ENCODE measurements at regions not wholly inside any gene's neighbourhood (a gene's known extent, or its start where the extent isn't known, plus 50 kb on each side); places are given as distances from the start of the nearest gene placed in this dataset.

- no peak for DNase-seq (ENCODE audit: low spot score)
These were observed 260.1 kb upstream of the ARID1B start for GRCh38 chr6:156517088-156517487.

DNA sequence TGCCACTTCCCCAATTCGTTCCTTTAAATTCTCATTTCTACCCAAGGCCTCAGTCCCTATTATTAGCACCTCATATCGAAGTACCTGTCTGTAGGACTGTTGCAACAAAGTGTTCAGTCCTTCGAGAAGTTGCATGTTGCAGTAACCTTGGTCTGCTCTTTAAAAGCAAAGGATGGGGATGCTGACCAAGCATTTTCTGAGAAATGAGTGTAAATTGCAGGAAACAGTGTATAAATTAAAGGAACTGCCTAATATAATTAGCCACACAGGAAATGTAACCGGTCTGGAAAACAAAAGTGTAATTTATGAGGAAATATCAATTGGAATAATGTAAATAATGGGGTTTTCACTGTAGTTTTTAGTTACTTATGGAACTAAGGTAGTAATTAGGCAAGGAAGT lies 261.9 kb upstream of the ARID1B start:
- DNase-seq (ENCODE audit: low spot score): no peak

- no peak for DNase-seq (ENCODE audit: low spot score)
These were observed 263.7 kb upstream of the ARID1B start for GRCh38 chr6:156513504-156513903.

GRCh38 chr6:156511570-156511969 lies 265.6 kb upstream of the ARID1B start:
- no peak for DNase-seq (ENCODE audit: low spot score)

- DNase-seq (ENCODE audit: low spot score): no peak
These were observed 266.1 kb upstream of the ARID1B start for GRCh38 chr6:156511051-156511450.

GRCh38 chr6:156510242-156510641 lies 266.9 kb upstream of the ARID1B start:
- no peak for DNase-seq (ENCODE audit: low spot score)

GRCh38 chr6:156509496-156509895 lies 267.7 kb upstream of the ARID1B start:
- no peak for DNase-seq (ENCODE audit: low spot score)

GRCh38 chr6:156508923-156509322 lies 268.3 kb upstream of the ARID1B start:
- DNase-seq (ENCODE audit: low spot score): no peak

- DNase-seq (ENCODE audit: low spot score): no peak
These were observed 269.1 kb upstream of the ARID1B start for GRCh38 chr6:156508126-156508525.

DNA sequence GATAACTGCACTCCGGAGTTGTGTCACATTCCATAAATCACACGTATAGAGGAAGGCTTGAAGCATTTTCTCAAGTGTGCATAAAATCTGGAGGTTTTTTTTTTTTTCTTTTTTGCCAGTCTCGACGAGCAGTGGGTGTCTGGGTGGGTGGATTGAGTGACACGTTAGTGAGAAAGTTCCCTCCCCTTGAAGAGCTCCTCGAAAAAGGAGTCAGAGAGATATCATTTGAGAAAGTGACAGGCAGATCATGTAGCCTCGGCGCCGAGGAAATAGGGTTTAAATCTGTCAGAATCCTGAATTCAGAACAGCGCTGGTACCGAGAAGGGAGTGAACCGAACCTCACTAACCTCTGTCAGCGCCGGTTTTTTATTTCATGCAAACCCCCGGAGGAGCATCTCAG lies 269.5 kb upstream of the ARID1B start:
- no peak for DNase-seq (ENCODE audit: low spot score)

- no peak for DNase-seq (ENCODE audit: low spot score)
These were observed 270.1 kb upstream of the ARID1B start for GRCh38 chr6:156507106-156507505.

DNA sequence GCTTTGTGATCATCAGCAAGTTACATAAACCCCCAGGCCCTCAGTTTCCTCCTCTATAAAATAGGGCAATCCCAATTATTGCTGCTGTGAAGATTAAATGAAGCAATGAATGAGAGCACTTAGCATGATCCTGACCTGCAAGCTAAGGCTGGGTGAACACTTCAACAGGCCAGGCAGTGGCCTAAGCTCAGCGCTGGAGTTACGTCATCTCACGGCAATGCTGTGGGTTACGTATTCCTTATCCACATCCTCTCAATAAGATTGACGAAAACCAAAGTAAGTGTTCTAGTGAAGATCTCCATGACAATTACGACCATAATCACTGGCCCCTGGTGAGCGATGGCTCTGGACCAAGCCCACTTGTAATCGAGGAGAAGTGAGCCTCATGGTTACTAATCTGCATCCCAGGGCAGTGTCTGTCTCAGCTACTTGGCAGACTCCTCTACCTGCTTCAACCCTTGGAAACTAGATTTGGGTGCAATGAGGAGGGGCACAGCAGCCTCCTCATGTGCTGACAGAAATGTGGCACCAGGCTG lies 274.1 kb upstream of the ARID1B start:
- DNase-seq (ENCODE audit: low spot score): no peak

- no peak for DNase-seq (ENCODE audit: low spot score)
These were observed 279.6 kb upstream of the ARID1B start for GRCh38 chr6:156497618-156498017.

- DNase-seq (ENCODE audit: low spot score): no peak
These were observed 289.3 kb upstream of the ARID1B start for GRCh38 chr6:156487877-156488276.

GRCh38 chr6:156485150-156485549 lies 292.0 kb upstream of the ARID1B start:
- no peak for DNase-seq (ENCODE audit: low spot score)

DNA sequence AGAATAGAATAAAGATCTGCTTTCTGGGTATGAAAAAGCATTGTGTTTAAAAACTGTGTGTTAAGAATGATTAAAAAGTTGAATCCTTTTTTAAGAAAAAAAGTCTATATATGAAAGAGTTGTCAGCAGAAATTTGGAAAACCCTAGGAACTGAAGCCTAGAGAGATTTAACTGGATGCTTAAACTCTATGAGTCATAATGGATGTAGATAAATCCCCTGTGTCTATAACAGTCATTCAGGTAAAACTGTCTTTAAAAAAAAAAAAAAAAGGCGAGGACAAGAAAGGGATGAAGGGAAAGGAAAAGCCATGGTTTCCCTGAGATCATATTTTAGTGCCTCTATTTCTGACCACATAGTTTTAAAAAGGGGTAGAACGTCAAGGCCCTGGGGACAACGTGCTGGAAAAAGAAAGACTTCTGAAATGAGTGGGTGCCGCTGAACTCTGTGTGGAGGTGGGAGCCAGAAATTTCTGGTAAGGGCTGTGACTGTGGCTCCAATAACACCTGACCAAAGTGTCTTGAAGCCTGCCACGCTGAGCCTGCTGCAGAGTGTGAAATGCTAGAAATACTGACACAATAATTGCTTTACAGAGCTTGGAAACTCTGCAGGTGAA lies 302.6 kb upstream of the ARID1B start:
- no peak for DNase-seq (ENCODE audit: low spot score)

- DNase-seq (ENCODE audit: low spot score): no peak
These were observed 306.2 kb upstream of the ARID1B start for GRCh38 chr6:156471000-156471399.

GRCh38 chr6:156464100-156464878 lies 312.9 kb upstream of the ARID1B start:
- no peak for DNase-seq (ENCODE audit: low spot score)

DNA sequence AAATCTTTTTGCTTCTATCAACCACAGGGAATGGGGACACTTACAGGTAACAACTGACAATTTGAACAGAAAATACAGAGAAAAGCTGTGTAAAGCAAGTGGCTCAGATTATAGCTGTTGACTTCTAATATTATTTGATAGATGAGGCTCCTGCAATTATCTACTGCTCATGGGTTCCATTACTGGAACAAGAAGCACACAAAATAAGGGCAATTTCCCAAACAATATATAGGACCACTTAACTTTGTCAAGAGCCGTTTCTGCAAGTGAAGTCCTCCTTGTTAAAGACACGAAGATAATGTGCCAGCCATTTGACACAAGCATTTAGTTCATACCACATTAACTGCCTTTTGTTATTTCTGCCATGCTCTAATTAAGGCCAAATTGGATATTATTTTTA lies 315.5 kb upstream of the ARID1B start:
- DNase-seq (ENCODE audit: low spot score): no peak

- no peak for DNase-seq (ENCODE audit: low spot score)
These were observed 319.6 kb upstream of the ARID1B start for GRCh38 chr6:156457601-156458000.

DNA sequence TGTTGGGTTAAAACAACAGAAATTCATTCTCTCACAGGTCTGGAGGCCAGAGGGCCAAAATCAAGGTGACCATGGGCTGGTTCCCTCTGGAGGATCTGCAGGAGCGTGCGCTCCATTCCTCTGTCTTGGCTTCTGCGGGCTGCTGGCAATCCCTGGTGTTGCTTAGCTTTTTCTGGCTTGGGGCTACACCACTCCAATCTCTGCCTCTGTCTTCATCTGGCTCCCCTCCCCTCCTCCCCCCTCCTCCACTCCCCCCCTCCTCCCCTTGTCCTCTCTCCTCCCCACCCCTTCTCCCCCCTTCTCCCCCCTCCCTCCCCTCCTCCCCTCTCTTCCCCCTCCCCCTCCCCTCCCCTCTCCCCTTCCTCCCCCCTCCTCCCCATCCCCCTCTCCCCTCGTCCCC lies 321.3 kb upstream of the ARID1B start:
- DNase-seq (ENCODE audit: low spot score): no peak

DNA sequence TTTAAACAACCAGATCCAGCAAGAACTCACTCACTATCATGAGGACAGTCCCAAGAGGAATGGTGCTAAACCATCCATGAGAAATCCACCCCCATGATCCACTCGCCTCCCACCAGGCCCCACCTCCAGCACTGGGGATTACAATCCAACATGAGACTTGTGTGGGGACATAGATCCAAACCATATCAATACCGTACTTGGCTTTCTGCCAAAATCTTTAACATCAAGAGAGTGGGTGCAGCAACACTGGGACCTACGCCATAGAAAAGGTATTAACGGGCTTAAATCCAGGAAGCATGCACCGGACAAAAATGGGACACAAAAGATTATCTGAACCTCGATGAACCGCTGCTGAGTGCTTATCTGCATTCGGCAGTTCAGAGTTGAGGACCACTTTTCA lies 322.3 kb upstream of the ARID1B start:
- DNase-seq (ENCODE audit: low spot score): no peak

DNA sequence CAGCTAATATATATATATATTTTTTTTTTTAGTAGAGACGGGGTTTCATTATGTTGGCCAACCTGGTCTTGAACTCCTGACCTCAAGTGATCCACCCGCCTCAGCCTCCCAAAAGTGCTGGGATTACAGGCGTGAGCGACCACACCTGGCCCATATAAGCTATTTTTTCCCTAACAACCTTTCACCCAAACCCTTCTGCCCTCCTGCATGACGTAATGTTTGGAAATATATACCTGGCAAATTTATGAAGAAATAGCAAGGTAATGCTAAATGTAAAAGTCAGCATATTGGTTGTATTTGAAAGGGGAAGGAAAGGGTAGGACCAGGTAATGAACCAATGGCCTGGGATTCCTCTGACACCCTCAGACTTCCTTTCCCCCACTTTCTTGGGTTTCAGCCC lies 325.5 kb upstream of the ARID1B start:
- DNase-seq (ENCODE audit: low spot score): no peak

DNA sequence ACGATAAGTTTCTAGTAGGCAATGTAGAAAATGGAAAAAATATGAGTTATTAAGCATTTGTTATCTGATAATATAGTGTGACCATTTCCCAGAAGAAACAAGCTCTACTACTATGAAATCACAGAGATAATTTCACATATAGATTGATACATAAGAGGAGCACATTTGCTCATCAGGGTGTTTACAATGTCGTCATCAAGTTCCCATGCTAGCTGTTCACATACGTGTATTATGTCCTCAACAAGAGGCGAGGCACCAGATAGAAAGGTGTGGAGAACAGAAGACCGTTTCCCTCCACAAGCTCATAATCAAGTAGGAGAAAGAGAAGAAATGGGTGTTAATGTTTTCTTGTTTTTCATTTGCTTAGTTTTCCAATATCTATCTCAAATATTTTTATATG lies 326.1 kb upstream of the ARID1B start:
- DNase-seq (ENCODE audit: low spot score): no peak

Measured in GM03348 (cell line).